GM12892 (cell line): ENCODE measurements at regions not wholly inside any gene's neighbourhood (a gene's known extent, or its start where the extent isn't known, plus 50 kb on each side); places are given as distances from the start of the nearest gene placed in this dataset.

Source experiments
- POLR2A ChIP-seq: IDR thresholded peaks from 2 replicates; pipeline ENCODE4 v1.6.1; 2011; ENCODE audit warnings: low read depth, low read length, control low read depth
- POLR2AphosphoS5 ChIP-seq: IDR thresholded peaks from 2 replicates; pipeline ENCODE4 v1.6.1; 2011; ENCODE audit warnings: low read depth, low read length, control low read depth
- TAF1 ChIP-seq: IDR thresholded peaks from 2 replicates; pipeline ENCODE4 v1.6.1; 2011; ENCODE audit warnings: low read depth, mild to moderate bottlenecking, control low read depth, low read length, borderline replicate concordance

- TF ChIP-seq POLR2A (no peak), POLR2AphosphoS5 (no peak), TAF1 (no peak)
These were observed 474.4 kb downstream of the TLE1 start for GRCh38 chr9:81214975-81215374.
